ENCODE measurements at regions not wholly inside any gene's neighbourhood (a gene's known extent, or its start where the extent isn't known, plus 50 kb on each side); places are given as distances from the start of the nearest gene placed in this dataset.

- TF ChIP-seq, protein P1, sequence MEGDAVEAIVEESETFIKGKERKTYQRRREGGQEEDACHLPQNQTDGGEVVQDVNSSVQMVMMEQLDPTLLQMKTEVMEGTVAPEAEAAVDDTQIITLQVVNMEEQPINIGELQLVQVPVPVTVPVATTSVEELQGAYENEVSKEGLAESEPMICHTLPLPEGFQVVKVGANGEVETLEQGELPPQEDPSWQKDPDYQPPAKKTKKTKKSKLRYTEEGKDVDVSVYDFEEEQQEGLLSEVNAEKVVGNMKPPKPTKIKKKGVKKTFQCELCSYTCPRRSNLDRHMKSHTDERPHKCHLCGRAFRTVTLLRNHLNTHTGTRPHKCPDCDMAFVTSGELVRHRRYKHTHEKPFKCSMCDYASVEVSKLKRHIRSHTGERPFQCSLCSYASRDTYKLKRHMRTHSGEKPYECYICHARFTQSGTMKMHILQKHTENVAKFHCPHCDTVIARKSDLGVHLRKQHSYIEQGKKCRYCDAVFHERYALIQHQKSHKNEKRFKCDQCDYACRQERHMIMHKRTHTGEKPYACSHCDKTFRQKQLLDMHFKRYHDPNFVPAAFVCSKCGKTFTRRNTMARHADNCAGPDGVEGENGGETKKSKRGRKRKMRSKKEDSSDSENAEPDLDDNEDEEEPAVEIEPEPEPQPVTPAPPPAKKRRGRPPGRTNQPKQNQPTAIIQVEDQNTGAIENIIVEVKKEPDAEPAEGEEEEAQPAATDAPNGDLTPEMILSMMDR (optimal IDR thresholded peaks at IDR 0.05 in 1 of 3, IDR thresholded peaks at IDR 0.05 in 1 of 3, conservative IDR thresholded peaks at IDR 0.05 in 1 of 3; ENCODE audit: extremely low read depth in 1 of 3, insufficient read depth in 2 of 3, low read length in 3 of 3): no peak
- dilution Hi-C loops (cut with MboI; ENCODE audit: extremely low pct_ligation_motif_present, low sequenced_read_pairs): no loop called here
- Histone ChIP-seq H3K4me2 (ENCODE audit: control insufficient read depth, extremely low read depth, insufficient read depth, low read depth, low read length) (no peak overlapping the region), H3K36me3 (ENCODE audit: control insufficient read depth in 2 of 2, extremely low read depth in 1 of 2, insufficient read depth in 2 of 2, low read length in 2 of 2) (no peaks in the 10 kb centered on the region), H3K9me3 (ENCODE audit: control insufficient read depth, low read depth, low read length) (no peaks in the 10 kb centered on the region), H2AFZ (ENCODE audit: control insufficient read depth, low read length) (no peak overlapping the region), H4K20me1 (ENCODE audit: control insufficient read depth, extremely low read depth, insufficient read depth, low read length) (no peaks in the 10 kb centered on the region), H3K4me3 (ENCODE audit: control insufficient read depth in 2 of 3, extremely low read depth in 1 of 3, insufficient read depth in 2 of 3, low read depth in 1 of 3, low read length in 3 of 3) (no peak overlapping the region), H3K4me1 (ENCODE audit: control insufficient read depth, extremely low read depth, insufficient read depth, low read length) (no peaks in the 10 kb centered on the region), H3K9me1 (ENCODE audit: control insufficient read depth, extremely low read depth, insufficient read depth, low read length) (no peaks in the 10 kb centered on the region), H3K79me2 (ENCODE audit: control insufficient read depth, insufficient read depth, low read length) (no peaks in the 10 kb centered on the region), H3K27ac (ENCODE audit: control insufficient read depth, insufficient read depth, low read length) (no peak overlapping the region), H3K9ac (ENCODE audit: control insufficient read depth, extremely low read depth, insufficient read depth, low read length) (no peak overlapping the region), H3K27me3 (ENCODE audit: control insufficient read depth, extremely low read depth, insufficient read depth, low read length) (no peaks in the 10 kb centered on the region)
- no peak for FAIRE-seq
- DNase-seq (ENCODE audit: low read depth, low spot score): no peak
Measured at GRCh38 chr15:95662638-95663037, 667.9 kb upstream of the NR2F2 start.

- Histone ChIP-seq H3K4me1 (ENCODE audit: control insufficient read depth, extremely low read depth, insufficient read depth, low read length) (no peaks in the 10 kb centered on the region), H3K9me3 (ENCODE audit: control insufficient read depth, low read depth, low read length) (no peaks in the 10 kb centered on the region), H3K36me3 (ENCODE audit: control insufficient read depth in 2 of 2, extremely low read depth in 1 of 2, insufficient read depth in 2 of 2, low read length in 2 of 2) (no peaks in the 10 kb centered on the region), H3K27ac (ENCODE audit: control insufficient read depth, insufficient read depth, low read length) (no peak overlapping the region), H3K9ac (ENCODE audit: control insufficient read depth, extremely low read depth, insufficient read depth, low read length) (no peak overlapping the region), H4K20me1 (ENCODE audit: control insufficient read depth, extremely low read depth, insufficient read depth, low read length) (no peaks in the 10 kb centered on the region), H3K4me3 (ENCODE audit: control insufficient read depth in 2 of 3, extremely low read depth in 1 of 3, insufficient read depth in 2 of 3, low read depth in 1 of 3, low read length in 3 of 3) (no peak overlapping the region), H2AFZ (ENCODE audit: control insufficient read depth, low read length) (no peak overlapping the region), H3K9me1 (ENCODE audit: control insufficient read depth, extremely low read depth, insufficient read depth, low read length) (no peaks in the 10 kb centered on the region), H3K4me2 (ENCODE audit: control insufficient read depth, extremely low read depth, insufficient read depth, low read depth, low read length) (no peak overlapping the region), H3K79me2 (ENCODE audit: control insufficient read depth, insufficient read depth, low read length) (no peaks in the 10 kb centered on the region), H3K27me3 (ENCODE audit: control insufficient read depth, extremely low read depth, insufficient read depth, low read length) (no peaks in the 10 kb centered on the region)
- FAIRE-seq (no peak), DNase-seq (ENCODE audit: low read depth, low spot score) (no peak)
- TF ChIP-seq EZH2 (IDR thresholded peaks at IDR 0.05; ENCODE audit: low read length): no peak
- TF ChIP-seq, protein P1 (optimal IDR thresholded peaks at IDR 0.05 in 1 of 3, IDR thresholded peaks at IDR 0.05 in 1 of 3, conservative IDR thresholded peaks at IDR 0.05 in 1 of 3; ENCODE audit: extremely low read depth in 1 of 3, insufficient read depth in 2 of 3, low read length in 3 of 3): no peak
- dilution Hi-C loops (cut with MboI; ENCODE audit: extremely low pct_ligation_motif_present, low sequenced_read_pairs): no loop called here
Measured at GRCh38 chr15:95663156-95664100, 667.1 kb upstream of the NR2F2 start.

All from keratinocyte (primary cell).